Muscle of leg (tissue), 3 donors: ENCODE measurements at regions not wholly inside any gene's neighbourhood (a gene's known extent, or its start where the extent isn't known, plus 50 kb on each side); places are given as distances from the start of the nearest gene placed in this dataset.
A peak's percentile ranks its signal among the peaks of the same experiment; 100 is the strongest.
"Not testable (repeated sequence)": the region's sequence is repeated elsewhere in the genome, so short reads cannot be mapped to it uniquely, and the experiment has no call there.

ENCODE experiments used
- DNase-seq: peaks from one replicate; pipeline ENCODE4 v3.0.0; 2013
- H3K27ac ChIP-seq: one replicate; pipeline ENCODE4 v1.5.1; 2013; ENCODE audit warnings: mild to moderate bottlenecking, low read length, control low read depth
- H3K27me3 ChIP-seq: one replicate; pipeline ENCODE4 v1.6.1; 2013; ENCODE audit warnings: low read length; ENCODE audit not compliant: control insufficient read depth, insufficient read depth
- H3K36me3 ChIP-seq: one replicate; pipeline ENCODE4 v1.6.1; 2013; ENCODE audit warnings: low read length; ENCODE audit not compliant: control insufficient read depth, insufficient read depth
- H3K4me1 ChIP-seq: one replicate; pipeline ENCODE4 v1.6.1; 2013; ENCODE audit warnings: low read length; ENCODE audit not compliant: control insufficient read depth, insufficient read depth
- H3K4me3 ChIP-seq: one replicate; pipeline ENCODE4 v1.5.1; 2013; ENCODE audit warnings: low read length, control low read depth
- H3K9me3 ChIP-seq: replicated peaks from 2 replicates; pipeline ENCODE4 v1.6.1; 2013; ENCODE audit warnings: low read depth, low read length; ENCODE audit not compliant: control insufficient read depth
- WGBS: methylation state at CpG from one replicate; pipeline ENCODE4 v1.1.5; 2013; ENCODE audit warnings: missing lambda C conversion rate; ENCODE audit not compliant: insufficient coverage; 5-methylcytosine and 5-hydroxymethylcytosine counted together

GRCh38 chr20:55522296-55522815, 483.0 kb downstream of the CBLN4 start:
- DNase-seq, result no peak
- Histone ChIP-seq H3K27me3 (no peaks in the 10 kb centered on the region), H3K36me3 (no peaks in the 10 kb centered on the region), H3K4me1 (no peaks in the 10 kb centered on the region), H3K4me3 (no peak overlapping the region), H3K27ac (no peak overlapping the region), H3K9me3 (no peaks in the 10 kb centered on the region)
- WGBS, result 94% methylated on average over 2 of the region's 4 CpGs

- H3K36me3 ChIP-seq, H3K4me3 ChIP-seq, H3K27ac ChIP-seq, H3K27me3 ChIP-seq, DNase-seq, H3K4me1 ChIP-seq, H3K9me3 ChIP-seq: not testable (repeated sequence)
Observed at GRCh38 chr20:55517584-55517983, 487.7 kb downstream of the CBLN4 start.

- DNase-seq, result no peak
- no CpG with 5 or more reads among the region's 3 CpGs for WGBS
Observed at GRCh38 chr20:55515832-55516231, 489.5 kb downstream of the CBLN4 start.

GRCh38 chr20:55514531-55514930, 490.8 kb downstream of the CBLN4 start:
- 50% methylated on average over 1 of the region's 2 CpGs for WGBS
- Histone ChIP-seq H3K27me3 (no peaks in the 10 kb centered on the region), H3K27ac (no peak overlapping the region), H3K4me1 (no peaks in the 10 kb centered on the region), H3K36me3 (no peaks in the 10 kb centered on the region), H3K9me3 (no peaks in the 10 kb centered on the region), H3K4me3 (no peak overlapping the region)
- no peak for DNase-seq

More at GRCh38 chr20:55515832-55516231, 489.5 kb downstream of the CBLN4 start:
- no peaks in the 10 kb centered on the region for H3K4me1 ChIP-seq
- H3K9me3 ChIP-seq, result no peaks in the 10 kb centered on the region
- H3K27ac ChIP-seq, result no peak overlapping the region
- H3K27me3 ChIP-seq, result no peaks in the 10 kb centered on the region
- no peak overlapping the region for H3K4me3 ChIP-seq
- H3K36me3 ChIP-seq, result no peaks in the 10 kb centered on the region

DNA sequence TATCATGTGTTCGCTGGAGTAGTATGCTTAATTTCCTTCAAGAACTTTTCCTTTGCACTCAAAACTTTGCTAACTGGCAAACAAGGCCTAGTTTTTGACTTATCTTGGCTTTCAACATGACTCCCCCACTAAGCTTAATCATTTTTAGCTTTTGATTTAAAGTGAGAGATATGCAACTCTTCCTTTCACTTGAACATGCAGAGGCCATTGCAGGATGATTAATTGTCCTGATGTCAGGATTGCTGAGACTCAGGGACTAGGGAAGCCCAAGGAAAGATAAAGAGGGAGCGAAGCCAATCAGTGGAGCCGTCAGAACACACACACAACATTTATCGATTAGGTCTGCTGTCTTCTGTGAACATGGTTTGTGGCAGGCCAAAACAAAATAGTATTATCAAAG, 491.4 kb downstream of the CBLN4 start:
- no peaks in the 10 kb centered on the region for H3K27me3 ChIP-seq
- H3K4me3 ChIP-seq, result no peak overlapping the region
- peak; percentile 1 for DNase-seq
- H3K9me3 ChIP-seq, result no peaks in the 10 kb centered on the region
- H3K4me1 ChIP-seq, result no peaks in the 10 kb centered on the region
- H3K27ac ChIP-seq, result no peak overlapping the region
- H3K36me3 ChIP-seq, result no peaks in the 10 kb centered on the region
- WGBS, result no CpG with 5 or more reads among the region's 4 CpGs

DNA sequence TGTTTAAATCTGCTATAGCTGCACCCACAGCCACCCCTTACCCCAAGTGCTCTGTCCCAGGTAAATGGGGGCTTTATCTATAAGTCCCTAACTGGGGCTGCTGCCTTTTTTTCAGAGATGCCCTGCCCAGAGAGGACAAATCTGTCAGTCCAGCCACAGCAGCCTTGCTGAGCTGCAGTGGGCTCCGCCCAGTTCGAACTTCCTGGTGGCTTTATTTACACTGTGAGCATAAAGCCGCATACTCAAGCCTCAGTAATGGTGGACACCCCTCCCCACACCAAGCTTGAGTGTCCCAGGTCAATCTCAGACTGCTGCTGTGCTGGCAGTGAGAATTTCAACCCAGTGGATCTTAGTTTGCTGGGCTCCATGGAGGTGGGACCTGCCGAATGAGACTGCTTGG, 505.2 kb downstream of the CBLN4 start:
- H3K27me3 ChIP-seq, result no peaks in the 10 kb centered on the region
- no peaks in the 10 kb centered on the region for H3K36me3 ChIP-seq
- H3K9me3 ChIP-seq, result no peaks in the 10 kb centered on the region
- no peak overlapping the region for H3K4me3 ChIP-seq
- no peaks in the 10 kb centered on the region for H3K4me1 ChIP-seq
- no peak for DNase-seq
- 80% methylated on average over 3 of the region's 4 CpGs for WGBS
- no peak overlapping the region for H3K27ac ChIP-seq

- Histone ChIP-seq H3K27ac (no peak overlapping the region), H3K9me3 (no peaks in the 10 kb centered on the region), H3K4me3 (no peak overlapping the region), H3K36me3 (no peaks in the 10 kb centered on the region), H3K27me3 (no peaks in the 10 kb centered on the region), H3K4me1 (no peaks in the 10 kb centered on the region)
- DNase-seq, result no peak
- WGBS, result no CpG with 5 or more reads among the region's 1 CpG
Observed at GRCh38 chr20:55488593-55488992, 516.7 kb downstream of the CBLN4 start.

- H3K4me1 ChIP-seq, result no peaks in the 10 kb centered on the region
Observed at GRCh38 chr20:55478724-55479450, 526.4 kb downstream of the CBLN4 start.

GRCh38 chr20:55472704-55473103, 532.6 kb downstream of the CBLN4 start:
- no peak for DNase-seq
- Histone ChIP-seq H3K9me3 (no peaks in the 10 kb centered on the region), H3K4me3 (no peak overlapping the region), H3K27me3 (no peaks in the 10 kb centered on the region), H3K36me3 (no peaks in the 10 kb centered on the region), H3K4me1 (no peaks in the 10 kb centered on the region), H3K27ac (no peak overlapping the region)
- WGBS, result no CpG with 5 or more reads among the region's 4 CpGs

More at GRCh38 chr20:55478724-55479450, 526.4 kb downstream of the CBLN4 start:
- Histone ChIP-seq H3K9me3 (no peaks in the 10 kb centered on the region), H3K4me3 (no peak overlapping the region), H3K36me3 (no peaks in the 10 kb centered on the region), H3K27ac (no peak overlapping the region), H3K27me3 (no peaks in the 10 kb centered on the region)
- WGBS, result no CpG with 5 or more reads among the region's 2 CpGs
- DNase-seq, result peak; percentile 14

DNA sequence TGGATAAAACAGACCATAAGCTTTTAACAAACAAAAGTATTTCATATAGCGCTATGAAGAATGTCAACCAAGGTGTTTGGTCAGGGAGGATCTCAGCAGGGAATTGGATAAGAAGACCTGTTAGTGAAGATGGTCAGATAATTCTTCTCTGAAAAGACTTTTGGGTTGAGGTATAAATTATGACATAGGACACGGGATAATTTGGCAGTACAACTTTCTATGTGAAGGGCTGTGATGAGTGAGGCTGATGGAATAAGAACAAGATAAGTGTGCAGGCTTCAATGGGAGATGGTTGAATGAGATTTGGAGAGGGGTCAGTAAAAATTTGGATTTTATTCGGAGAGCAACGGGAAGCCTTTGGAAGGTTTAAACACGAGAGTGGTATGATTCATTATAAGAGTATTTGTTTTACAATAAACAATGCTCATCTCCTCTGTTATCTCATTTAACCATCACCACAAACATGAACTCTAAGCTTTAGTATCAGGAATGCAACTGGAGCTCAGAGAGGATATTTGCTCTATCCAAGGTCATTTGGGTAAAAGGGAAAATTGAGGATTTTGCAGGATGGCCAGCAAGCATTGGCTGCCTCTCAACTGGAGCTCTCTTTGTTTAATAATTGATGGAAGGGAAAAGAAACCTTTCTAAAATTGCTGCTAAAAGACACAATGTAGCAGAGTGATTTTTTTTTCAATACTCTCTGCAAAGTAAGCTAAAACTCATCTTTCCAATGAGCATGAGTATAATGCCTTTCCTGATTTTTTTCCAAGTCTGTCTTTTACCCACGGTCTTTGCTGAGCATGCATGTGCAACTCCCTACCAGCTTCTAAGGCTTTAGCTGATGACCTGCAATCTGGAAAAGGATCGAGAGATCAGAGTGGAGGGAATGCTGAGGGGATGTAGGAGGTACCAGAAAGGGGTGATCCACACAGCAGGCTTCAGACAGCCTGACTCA, 534.0 kb downstream of the CBLN4 start:
- Histone ChIP-seq H3K9me3 (no peaks in the 10 kb centered on the region), H3K4me3 (no peak overlapping the region), H3K27ac (no peak overlapping the region), H3K4me1 (no peaks in the 10 kb centered on the region), H3K36me3 (no peaks in the 10 kb centered on the region), H3K27me3 (no peaks in the 10 kb centered on the region)
- WGBS, result 39% methylated on average over 3 of the region's 7 CpGs
- peak; percentile 68 for DNase-seq
